ENCODE measurements at regions not wholly inside any gene's neighbourhood (a gene's known extent, or its start where the extent isn't known, plus 50 kb on each side); places are given as distances from the start of the nearest gene placed in this dataset.

GRCh38 chr1:34631126-34631525, 123.7 kb upstream of the GJB5 start:
- Histone ChIP-seq H3K4me3 (ENCODE audit: control insufficient read depth in 2 of 3, extremely low read depth in 1 of 3, insufficient read depth in 2 of 3, low read depth in 1 of 3, low read length in 3 of 3) (no peak overlapping the region), H3K9me1 (ENCODE audit: control insufficient read depth, extremely low read depth, insufficient read depth, low read length) (no peaks in the 10 kb centered on the region), H2AFZ (ENCODE audit: control insufficient read depth, low read length) (no peak overlapping the region), H3K27ac (ENCODE audit: control insufficient read depth, insufficient read depth, low read length) (no peak overlapping the region), H3K4me2 (ENCODE audit: control insufficient read depth, extremely low read depth, insufficient read depth, low read depth, low read length) (no peak overlapping the region), H3K27me3 (ENCODE audit: control insufficient read depth, extremely low read depth, insufficient read depth, low read length) (peaks cover 4% of the 10 kb centered on the region), H3K9me3 (ENCODE audit: control insufficient read depth, low read depth, low read length) (no peaks in the 10 kb centered on the region), H3K4me1 (ENCODE audit: control insufficient read depth, extremely low read depth, insufficient read depth, low read length) (no peaks in the 10 kb centered on the region), H4K20me1 (ENCODE audit: control insufficient read depth, extremely low read depth, insufficient read depth, low read length) (peaks cover 2% of the 10 kb centered on the region), H3K36me3 (ENCODE audit: control insufficient read depth in 2 of 2, extremely low read depth in 1 of 2, insufficient read depth in 2 of 2, low read length in 2 of 2) (no peaks in the 10 kb centered on the region), H3K79me2 (ENCODE audit: control insufficient read depth, insufficient read depth, low read length) (no peaks in the 10 kb centered on the region), H3K9ac (ENCODE audit: control insufficient read depth, extremely low read depth, insufficient read depth, low read length) (no peak overlapping the region)
- dilution Hi-C loops (cut with MboI; ENCODE audit: extremely low pct_ligation_motif_present, low sequenced_read_pairs): no loop called here
- no peak for DNase-seq (ENCODE audit: low read depth, low spot score)
- FAIRE-seq: no peak
- TF ChIP-seq EZH2 (IDR thresholded peaks at IDR 0.05; ENCODE audit: low read length) (no peak), CTCF (optimal IDR thresholded peaks at IDR 0.05 in 1 of 3, IDR thresholded peaks at IDR 0.05 in 1 of 3, conservative IDR thresholded peaks at IDR 0.05 in 1 of 3; ENCODE audit: extremely low read depth in 1 of 3, insufficient read depth in 2 of 3, low read length in 3 of 3) (no peak)

- dilution Hi-C loops (cut with MboI; ENCODE audit: extremely low pct_ligation_motif_present, low sequenced_read_pairs): no loop called here
- Histone ChIP-seq H3K9me3 (ENCODE audit: control insufficient read depth, low read depth, low read length) (no peaks in the 10 kb centered on the region), H3K36me3 (ENCODE audit: control insufficient read depth in 2 of 2, extremely low read depth in 1 of 2, insufficient read depth in 2 of 2, low read length in 2 of 2) (no peaks in the 10 kb centered on the region), H3K9ac (ENCODE audit: control insufficient read depth, extremely low read depth, insufficient read depth, low read length) (no peak overlapping the region), H3K4me1 (ENCODE audit: control insufficient read depth, extremely low read depth, insufficient read depth, low read length) (no peaks in the 10 kb centered on the region), H3K9me1 (ENCODE audit: control insufficient read depth, extremely low read depth, insufficient read depth, low read length) (no peaks in the 10 kb centered on the region), H3K27me3 (ENCODE audit: control insufficient read depth, extremely low read depth, insufficient read depth, low read length) (peaks cover 2% of the 10 kb centered on the region), H3K4me2 (ENCODE audit: control insufficient read depth, extremely low read depth, insufficient read depth, low read depth, low read length) (no peak overlapping the region), H4K20me1 (ENCODE audit: control insufficient read depth, extremely low read depth, insufficient read depth, low read length) (no peaks in the 10 kb centered on the region), H3K4me3 (ENCODE audit: control insufficient read depth in 2 of 3, extremely low read depth in 1 of 3, insufficient read depth in 2 of 3, low read depth in 1 of 3, low read length in 3 of 3) (no peak overlapping the region), H2AFZ (ENCODE audit: control insufficient read depth, low read length) (no peak overlapping the region), H3K27ac (ENCODE audit: control insufficient read depth, insufficient read depth, low read length) (no peak overlapping the region), H3K79me2 (ENCODE audit: control insufficient read depth, insufficient read depth, low read length) (no peaks in the 10 kb centered on the region)
- no peak for DNase-seq (ENCODE audit: low read depth, low spot score)
- no peak for FAIRE-seq
- TF ChIP-seq CTCF (optimal IDR thresholded peaks at IDR 0.05 in 1 of 3, IDR thresholded peaks at IDR 0.05 in 1 of 3, conservative IDR thresholded peaks at IDR 0.05 in 1 of 3; ENCODE audit: extremely low read depth in 1 of 3, insufficient read depth in 2 of 3, low read length in 3 of 3) (no peak), EZH2 (IDR thresholded peaks at IDR 0.05; ENCODE audit: low read length) (no peak)
Observed at GRCh38 chr1:34639701-34640100, 115.1 kb upstream of the GJB5 start.
